CD4-positive, alpha-beta memory T cell (primary cell): ENCODE measurements at regions not wholly inside any gene's neighbourhood (a gene's known extent, or its start where the extent isn't known, plus 50 kb on each side); places are given as distances from the start of the nearest gene placed in this dataset.
"Not testable (repeated sequence)": the region's sequence is repeated elsewhere in the genome, so short reads cannot be mapped to it uniquely, and the experiment has no call there.

ENCODE experiments used
- CTCF ChIA-PET: fragments of 350-600 bp; sonication (Branson Sonifier 250); formaldehyde crosslinking; loops from one replicate; lab custom pipeline; 2021; ENCODE audit warnings: inconsistent platforms; ENCODE audit not compliant: partially characterized antibody; lab: Charles Lee
- POLR2A ChIA-PET: fragments of 350-600 bp; sonication (Branson Sonifier 250); formaldehyde crosslinking; loops from one replicate; lab custom pipeline; 2021; ENCODE audit not compliant: partially characterized antibody; lab: Charles Lee
- DNase-seq, 5 donors: peaks; one replicate each; pipeline versions ENCODE4 v3.0.0 to v3.0.0-alpha.2; 2020 to 2022; ENCODE audit warnings: mixed read lengths in 1 of 5
- H3K27ac ChIP-seq: one replicate; pipeline ENCODE4 v1.7.0; 2013; ENCODE audit warnings: low read depth, low read length
- H3K27me3 ChIP-seq: 2 replicates; pipeline ENCODE4 v1.7.0; 2013; ENCODE audit warnings: mild to moderate bottlenecking, low read length, moderate library complexity; ENCODE audit not compliant: insufficient read depth
- H3K36me3 ChIP-seq: 2 replicates; pipeline ENCODE4 v1.7.0; 2013; ENCODE audit warnings: mild to moderate bottlenecking, low read length, moderate library complexity; ENCODE audit not compliant: insufficient read depth
- H3K4me1 ChIP-seq: 2 replicates; pipeline ENCODE4 v1.7.0; 2013; ENCODE audit warnings: mild to moderate bottlenecking, low read length, moderate library complexity; ENCODE audit not compliant: insufficient read depth
- H3K4me3 ChIP-seq, 2 donors: one replicate each; pipeline ENCODE4 v1.7.0; 2013; ENCODE audit warnings: low read length in 2 of 2, mild to moderate bottlenecking in 1 of 2
- H3K9me3 ChIP-seq, 2 donors: one replicate each; pipeline ENCODE4 v1.7.0; 2013; ENCODE audit warnings: low read length in 2 of 2, control low read depth in 1 of 2; ENCODE audit not compliant: control insufficient read depth in 1 of 2
- H3K27ac Mint-ChIP-seq, 7 donors: one replicate each; pipeline ENCODE4 v1.8.0; 2020 to 2021; ENCODE audit warnings: mixed read lengths in 7 of 7, mild to moderate bottlenecking in 6 of 7, inconsistent platforms in 3 of 7, moderate library complexity in 3 of 7
- H3K27me3 Mint-ChIP-seq, 2 donors: one replicate each; pipeline ENCODE4 v1.8.0; 2020 to 2021; ENCODE audit warnings: mixed read lengths in 2 of 2
- H3K36me3 Mint-ChIP-seq, 2 donors: one replicate each; pipeline ENCODE4 v1.8.0; 2020 to 2021; ENCODE audit warnings: mixed read lengths in 2 of 2, inconsistent platforms in 1 of 2, mild to moderate bottlenecking in 1 of 2
- H3K4me1 Mint-ChIP-seq, 4 donors: one replicate each; pipeline ENCODE4 v1.8.0; 2020 to 2021; ENCODE audit warnings: mixed read lengths in 4 of 4, mild to moderate bottlenecking in 1 of 4
- H3K4me3 Mint-ChIP-seq, 8 donors: one replicate each; pipeline ENCODE4 v1.8.0; 2020 to 2021; ENCODE audit warnings: mixed read lengths in 8 of 8, mild to moderate bottlenecking in 7 of 8, moderate library complexity in 6 of 8, inconsistent platforms in 3 of 8
- H3K9me3 Mint-ChIP-seq, 8 donors: one replicate each; pipeline ENCODE4 v1.8.0; 2020 to 2021; ENCODE audit warnings: mixed read lengths in 8 of 8, mild to moderate bottlenecking in 5 of 8, inconsistent platforms in 3 of 8, moderate library complexity in 1 of 8
- intact Hi-C: fragments of 100-400 bp; cut with micrococcal nuclease; formaldehyde crosslinking; loops from one replicate; pipeline ENCODE4 v1.15.1; 2023

DNA sequence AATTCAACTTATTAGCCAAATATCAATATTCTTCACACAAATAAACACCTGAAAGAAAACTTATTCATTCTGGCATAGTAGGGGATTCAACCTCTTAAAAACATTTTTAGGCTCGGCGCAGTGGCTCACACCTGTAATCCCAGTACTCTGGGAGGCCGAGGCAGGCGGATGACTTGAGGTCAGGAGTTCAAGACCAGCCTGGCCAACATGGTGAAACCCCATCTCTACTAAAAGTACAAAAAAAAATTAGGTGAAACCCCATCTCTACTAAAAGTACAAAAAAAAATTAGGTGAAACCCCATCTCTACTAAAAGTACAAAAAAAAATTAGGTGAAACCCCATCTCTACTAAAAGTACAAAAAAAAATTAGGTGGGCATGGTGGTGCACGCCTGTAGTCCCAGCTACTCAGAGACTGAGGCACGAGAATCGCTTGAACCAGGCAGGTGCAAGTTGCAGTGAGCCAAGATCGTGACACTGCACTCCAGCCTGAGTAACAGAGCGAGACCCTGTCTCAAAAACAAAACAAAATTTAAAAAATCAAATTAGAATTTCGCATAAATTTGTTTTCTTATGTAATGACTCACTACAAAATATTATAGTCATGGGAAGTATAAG lies 308.0 kb upstream of the POU5F2 start:
- H3K4me1 Mint-ChIP-seq, H3K27me3 ChIP-seq, H3K4me1 ChIP-seq, DNase-seq, H3K9me3 ChIP-seq, H3K9me3 Mint-ChIP-seq, H3K27ac ChIP-seq, H3K36me3 ChIP-seq, intact Hi-C loops, H3K27ac Mint-ChIP-seq, POLR2A ChIA-PET, H3K27me3 Mint-ChIP-seq, H3K4me3 Mint-ChIP-seq, H3K4me3 ChIP-seq, CTCF ChIA-PET: not testable (repeated sequence)
- H3K36me3 Mint-ChIP-seq, result peaks cover 53 to 63% of the 10 kb centered on the region in 2 donors

DNA sequence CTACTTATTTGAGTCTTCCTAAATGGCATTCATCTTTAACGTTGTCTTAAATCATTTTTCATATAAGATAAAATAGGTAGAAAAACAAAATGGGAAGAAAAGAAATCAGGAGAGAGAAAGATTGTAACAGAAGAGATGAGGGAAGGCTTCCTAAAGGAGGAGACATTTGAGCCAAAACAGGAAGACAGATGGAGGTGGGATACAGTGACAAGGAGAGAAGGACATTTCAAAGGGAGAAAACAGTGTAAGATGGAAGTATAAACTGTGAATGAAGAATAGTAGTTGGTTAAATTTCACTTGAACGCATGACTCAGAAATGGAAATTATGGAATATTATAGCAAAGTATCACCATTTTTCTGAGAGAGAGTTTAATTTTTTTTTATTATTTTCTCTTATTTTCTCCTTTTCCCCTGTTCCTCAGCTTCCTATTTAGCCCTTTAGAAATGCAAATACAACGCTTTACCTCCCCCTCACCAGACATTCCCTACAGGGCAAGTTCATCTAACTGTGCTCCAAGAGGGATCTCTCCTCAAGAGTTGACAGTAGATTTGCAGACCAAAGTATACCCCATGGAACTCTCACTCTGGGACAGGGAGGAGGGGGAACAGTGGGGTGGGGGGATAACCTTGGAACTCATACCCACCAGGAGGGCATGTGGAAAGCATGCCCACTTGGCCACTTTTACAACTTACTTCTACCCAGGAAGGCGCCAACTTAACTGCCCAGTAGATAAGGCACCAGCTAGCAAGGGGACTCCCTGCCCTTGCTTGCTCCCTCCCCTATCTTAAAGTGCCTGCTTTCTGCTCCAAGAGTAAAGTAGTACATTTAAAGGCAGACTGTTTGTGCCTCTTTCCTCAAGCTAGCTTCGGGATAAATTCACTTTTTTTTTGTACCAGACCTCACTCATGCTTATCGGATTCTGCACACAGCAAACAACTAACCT lies 304.7 kb upstream of the POU5F2 start:
- H3K9me3 Mint-ChIP-seq, result peaks cover 0 to 1% (median 0%) of the 10 kb centered on the region in 8 donors
- H3K27me3 ChIP-seq, result no peaks in the 10 kb centered on the region
- H3K27me3 Mint-ChIP-seq, result no peaks in the 10 kb centered on the region
- intact Hi-C loops, result no loop called here
- H3K4me1 Mint-ChIP-seq, result peaks cover 0 to 1% (median 0%) of the 10 kb centered on the region in 4 donors
- no peak for DNase-seq
- no peak overlapping the region for H3K27ac Mint-ChIP-seq
- no peaks in the 10 kb centered on the region for H3K9me3 ChIP-seq
- no peaks in the 10 kb centered on the region for H3K4me1 ChIP-seq
- H3K4me3 ChIP-seq, result no peak overlapping the region
- peaks cover 59% of the 10 kb centered on the region in 2 donors for H3K36me3 Mint-ChIP-seq
- H3K4me3 Mint-ChIP-seq, result no peak overlapping the region
- ChIA-PET POLR2A (no interaction called here), CTCF (no interaction called here)
- H3K27ac ChIP-seq, result no peak overlapping the region
- H3K36me3 ChIP-seq, result no peaks in the 10 kb centered on the region

DNA sequence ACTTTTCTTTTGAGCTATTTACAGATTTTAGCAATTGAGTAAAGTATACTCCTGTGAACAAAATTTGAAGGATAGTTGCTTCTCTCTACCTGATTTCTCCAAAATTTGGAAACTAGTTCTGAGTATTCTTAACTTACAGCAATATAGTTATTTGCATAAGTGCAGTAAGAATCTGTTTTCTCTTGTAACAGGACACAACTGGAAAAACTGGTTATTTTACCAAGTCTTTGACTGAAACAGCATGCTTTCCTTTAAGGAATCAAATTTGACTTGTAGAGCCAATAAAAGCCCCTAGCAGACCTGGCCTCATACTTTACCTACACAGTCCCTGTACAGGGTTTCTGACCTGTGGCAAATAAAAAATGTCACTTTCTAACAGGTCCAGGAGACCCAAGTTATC lies 301.9 kb upstream of the POU5F2 start:
- Mint-ChIP-seq H3K36me3 (peaks cover 48 to 61% of the 10 kb centered on the region in 2 donors), H3K9me3 (peaks cover 0 to 2% (median 0%) of the 10 kb centered on the region in 8 donors), H3K4me1 (peaks cover 0 to 7% (median 0%) of the 10 kb centered on the region in 4 donors), H3K27ac (no peak overlapping the region), H3K27me3 (no peaks in the 10 kb centered on the region), H3K4me3 (no peak overlapping the region)
- intact Hi-C loops, result no loop called here
- CTCF ChIA-PET, result no interaction called here
- no peak for DNase-seq
- Histone ChIP-seq H3K4me1 (no peaks in the 10 kb centered on the region), H3K27ac (no peak overlapping the region), H3K9me3 (no peaks in the 10 kb centered on the region), H3K4me3 (no peak overlapping the region), H3K36me3 (no peaks in the 10 kb centered on the region), H3K27me3 (no peaks in the 10 kb centered on the region)
- POLR2A ChIA-PET, result no interaction called here

DNA sequence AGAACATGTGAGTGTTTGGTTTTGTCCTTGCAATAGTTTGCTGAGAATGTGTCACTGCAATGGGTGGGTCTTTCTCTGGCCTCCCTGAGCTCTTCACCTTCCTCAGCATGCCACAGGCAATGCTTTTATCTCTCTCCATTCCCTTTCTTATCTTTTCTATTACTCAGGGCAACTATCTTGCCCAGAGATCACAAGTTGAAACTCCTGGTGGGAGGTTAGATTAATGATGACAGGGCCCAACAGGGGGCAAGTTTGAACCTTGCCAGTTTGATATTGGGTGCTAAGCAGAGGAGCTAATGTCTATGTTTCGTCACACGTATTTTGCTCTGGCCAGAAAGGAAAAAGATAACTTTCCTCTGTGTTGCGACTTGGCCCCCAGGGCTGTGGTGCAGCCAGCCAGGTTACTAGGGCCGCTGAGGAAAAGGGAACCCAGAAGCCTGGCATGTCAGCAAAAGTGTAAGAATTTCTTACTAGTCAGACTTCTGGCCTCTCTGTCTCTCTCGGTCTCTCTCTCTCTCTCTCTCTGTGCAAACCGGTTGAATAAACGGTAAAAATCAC lies 299.3 kb upstream of the POU5F2 start:
- H3K9me3 ChIP-seq, result no peaks in the 10 kb centered on the region
- no peaks in the 10 kb centered on the region for H3K27me3 ChIP-seq
- no peak overlapping the region for H3K27ac ChIP-seq
- intact Hi-C loops, result no loop called here
- no peak overlapping the region for H3K4me3 ChIP-seq
- Mint-ChIP-seq H3K36me3 (peaks cover 45 to 49% of the 10 kb centered on the region in 2 donors), H3K9me3 (peaks cover 0 to 1% (median 0%) of the 10 kb centered on the region in 8 donors), H3K27ac (no peak overlapping the region), H3K4me1 (peaks cover 0 to 6% (median 0%) of the 10 kb centered on the region in 4 donors), H3K4me3 (no peak overlapping the region), H3K27me3 (no peaks in the 10 kb centered on the region)
- no peaks in the 10 kb centered on the region for H3K4me1 ChIP-seq
- POLR2A ChIA-PET, result no interaction called here
- DNase-seq, result no peak
- CTCF ChIA-PET, result no interaction called here
- H3K36me3 ChIP-seq, result no peaks in the 10 kb centered on the region

DNA sequence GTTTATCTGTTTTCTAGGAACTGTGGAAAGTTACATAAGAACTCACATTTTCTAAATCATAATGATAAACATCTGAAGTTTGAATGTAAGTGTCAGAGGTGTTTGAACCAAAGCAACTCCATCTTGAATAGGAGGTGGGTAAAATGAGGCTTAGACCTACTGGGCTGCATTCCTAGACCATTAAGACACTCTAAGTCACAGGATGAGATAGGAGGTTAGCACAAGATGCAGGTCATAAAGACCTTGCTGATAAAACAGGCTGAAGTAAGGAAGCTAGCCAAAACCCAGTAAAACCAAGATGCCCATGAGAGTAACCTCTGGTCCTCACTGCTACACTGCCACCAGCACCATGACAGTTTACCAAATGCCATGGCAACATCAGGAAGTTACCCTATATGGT lies 297.7 kb upstream of the POU5F2 start:
- Histone ChIP-seq H3K4me3 (no peak overlapping the region), H3K27me3 (no peaks in the 10 kb centered on the region), H3K9me3 (no peaks in the 10 kb centered on the region), H3K4me1 (no peaks in the 10 kb centered on the region), H3K27ac (no peak overlapping the region), H3K36me3 (no peaks in the 10 kb centered on the region)
- CTCF ChIA-PET, result no interaction called here
- Mint-ChIP-seq H3K4me3 (no peak overlapping the region), H3K27me3 (no peaks in the 10 kb centered on the region), H3K4me1 (peaks cover 0 to 6% (median 0%) of the 10 kb centered on the region in 4 donors), H3K27ac (no peak overlapping the region), H3K9me3 (peaks cover 0 to 1% (median 0%) of the 10 kb centered on the region in 8 donors), H3K36me3 (peaks cover 43 to 49% of the 10 kb centered on the region in 2 donors)
- POLR2A ChIA-PET, result no interaction called here
- no peak for DNase-seq
- intact Hi-C loops, result no loop called here

DNA sequence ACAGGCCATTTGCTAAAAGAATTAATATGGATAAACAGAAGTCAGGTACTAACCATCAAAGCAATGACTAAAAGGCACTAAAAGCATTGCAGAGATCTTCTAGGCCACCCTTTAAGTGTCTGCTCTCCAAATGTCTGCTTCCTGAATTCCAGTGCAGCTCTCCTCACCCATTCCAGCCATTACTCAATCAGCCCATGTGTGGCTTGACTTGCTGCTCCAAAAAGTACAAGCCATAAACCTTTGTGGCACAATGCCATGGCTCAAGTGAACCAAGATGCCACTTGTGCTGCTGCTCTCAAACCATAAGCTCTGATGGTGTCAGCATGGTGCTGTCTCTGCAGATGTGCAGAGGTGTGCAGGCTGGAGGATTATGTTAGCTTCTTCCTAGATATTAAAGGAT lies 290.2 kb upstream of the POU5F2 start:
- H3K4me3 Mint-ChIP-seq, result no peak overlapping the region
- H3K36me3 Mint-ChIP-seq, result peaks cover 66 to 88% of the 10 kb centered on the region in 2 donors
- Histone ChIP-seq H3K4me1 (no peaks in the 10 kb centered on the region), H3K9me3 (no peaks in the 10 kb centered on the region), H3K27me3 (no peaks in the 10 kb centered on the region), H3K36me3 (no peaks in the 10 kb centered on the region), H3K4me3 (no peak overlapping the region), H3K27ac (no peak overlapping the region)
- no peak overlapping the region for H3K27ac Mint-ChIP-seq
- intact Hi-C loops, result no loop called here
- ChIA-PET POLR2A (no interaction called here), CTCF (no interaction called here)
- DNase-seq, result no peak
- peaks cover 0 to under 1% (median 0%) of the 10 kb centered on the region in 8 donors for H3K9me3 Mint-ChIP-seq
- no peaks in the 10 kb centered on the region for H3K27me3 Mint-ChIP-seq
- H3K4me1 Mint-ChIP-seq, result peaks cover 0 to 6% (median 3%) of the 10 kb centered on the region in 4 donors

DNA sequence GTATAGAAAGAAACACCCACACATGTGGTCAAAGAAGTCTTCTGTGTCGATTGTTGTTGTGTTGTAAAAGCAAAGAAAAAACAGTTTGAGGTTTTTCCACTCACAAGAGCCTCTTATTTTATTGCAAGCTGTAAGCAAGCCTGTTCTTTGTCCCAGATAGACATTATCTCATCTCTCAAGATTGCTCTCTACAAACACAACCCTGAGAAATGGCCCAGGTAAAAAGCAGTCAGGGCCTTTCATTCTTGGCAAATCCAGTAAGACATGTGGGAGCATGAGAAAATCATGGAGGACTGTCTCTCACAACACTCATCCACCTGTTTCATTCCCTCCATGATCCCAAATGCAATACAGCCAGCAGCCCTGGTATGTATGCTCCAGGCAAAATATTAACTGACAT lies 286.6 kb upstream of the POU5F2 start:
- Mint-ChIP-seq H3K9me3 (peaks cover 0 to 5% (median 0%) of the 10 kb centered on the region in 8 donors), H3K27ac (no peak overlapping the region), H3K27me3 (no peaks in the 10 kb centered on the region), H3K4me3 (no peak overlapping the region), H3K4me1 (peaks cover 0 to 10% (median 5%) of the 10 kb centered on the region in 4 donors), H3K36me3 (peaks cover 65 to 89% of the 10 kb centered on the region in 2 donors)
- no peaks in the 10 kb centered on the region for H3K9me3 ChIP-seq
- ChIA-PET CTCF (no interaction called here), POLR2A (no interaction called here)
- DNase-seq, result no peak
- no peak overlapping the region for H3K27ac ChIP-seq
- intact Hi-C loops, result no loop called here
- H3K27me3 ChIP-seq, result no peaks in the 10 kb centered on the region
- H3K4me3 ChIP-seq, result no peak overlapping the region
- no peaks in the 10 kb centered on the region for H3K4me1 ChIP-seq
- H3K36me3 ChIP-seq, result no peaks in the 10 kb centered on the region
